HCT116 (cell line): ENCODE measurements at regions not wholly inside any gene's neighbourhood (a gene's known extent, or its start where the extent isn't known, plus 50 kb on each side); places are given as distances from the start of the nearest gene placed in this dataset.

Source experiments
- ELF1 ChIP-seq: IDR thresholded peaks from 2 replicates; pipeline ENCODE4 v1.6.1; 2012; ENCODE audit warnings: low read depth, borderline replicate concordance
- EZH2phosphoT487 ChIP-seq: fragments of 200-600 bp; IDR thresholded peaks from 2 replicates; pipeline ENCODE4 v1.6.1; 2018; ENCODE audit warnings: antibody characterized with exemption, borderline replicate concordance
- MAX ChIP-seq: IDR thresholded peaks from 2 replicates; pipeline ENCODE4 v1.6.1; 2012
- POLR2A ChIP-seq: IDR thresholded peaks from 2 replicates; pipeline ENCODE4 v1.7.0; 2011; ENCODE audit warnings: borderline replicate concordance; ENCODE audit not compliant: insufficient read depth, insufficient read length; ENCODE audit errors: extremely low read depth
- POLR2AphosphoS5 ChIP-seq: IDR thresholded peaks from 2 replicates; pipeline ENCODE4 v1.6.1; 2011; ENCODE audit warnings: mild to moderate bottlenecking, low read depth, low read length, moderate library complexity
- SP1 ChIP-seq: IDR thresholded peaks from 2 replicates; pipeline ENCODE4 v1.6.1; 2012; ENCODE audit warnings: low read depth
- TF ChIP-seq, protein P1 (sequence below), 3 experiments: fragments of 200-600 bp in 1 of 3; sonication (generic) in 1 of 3; IDR thresholded peaks in 2 of 3; conservative IDR thresholded peaks in 1 of 3; 2 replicates each; pipeline ENCODE4 v1.5.1; 2012 to 2017; ENCODE audit warnings: low read depth in 2 of 3, low read length in 2 of 3, antibody characterized with exemption in 1 of 3, borderline replicate concordance in 1 of 3, control low read depth in 1 of 3, mild to moderate bottlenecking in 1 of 3, mixed read lengths in 1 of 3, mixed run types in 1 of 3, moderate library complexity in 1 of 3; ENCODE audit not compliant: insufficient read depth in 1 of 3

- TF ChIP-seq POLR2A, result no peak
- TF ChIP-seq, protein P1, sequence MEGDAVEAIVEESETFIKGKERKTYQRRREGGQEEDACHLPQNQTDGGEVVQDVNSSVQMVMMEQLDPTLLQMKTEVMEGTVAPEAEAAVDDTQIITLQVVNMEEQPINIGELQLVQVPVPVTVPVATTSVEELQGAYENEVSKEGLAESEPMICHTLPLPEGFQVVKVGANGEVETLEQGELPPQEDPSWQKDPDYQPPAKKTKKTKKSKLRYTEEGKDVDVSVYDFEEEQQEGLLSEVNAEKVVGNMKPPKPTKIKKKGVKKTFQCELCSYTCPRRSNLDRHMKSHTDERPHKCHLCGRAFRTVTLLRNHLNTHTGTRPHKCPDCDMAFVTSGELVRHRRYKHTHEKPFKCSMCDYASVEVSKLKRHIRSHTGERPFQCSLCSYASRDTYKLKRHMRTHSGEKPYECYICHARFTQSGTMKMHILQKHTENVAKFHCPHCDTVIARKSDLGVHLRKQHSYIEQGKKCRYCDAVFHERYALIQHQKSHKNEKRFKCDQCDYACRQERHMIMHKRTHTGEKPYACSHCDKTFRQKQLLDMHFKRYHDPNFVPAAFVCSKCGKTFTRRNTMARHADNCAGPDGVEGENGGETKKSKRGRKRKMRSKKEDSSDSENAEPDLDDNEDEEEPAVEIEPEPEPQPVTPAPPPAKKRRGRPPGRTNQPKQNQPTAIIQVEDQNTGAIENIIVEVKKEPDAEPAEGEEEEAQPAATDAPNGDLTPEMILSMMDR (IDR thresholded peaks at IDR 0.05 in 2 of 3, conservative IDR thresholded peaks at IDR 0.05 in 1 of 3; ENCODE audit: borderline replicate concordance in 1 of 3, insufficient read depth in 1 of 3, low read depth in 2 of 3, low read length in 2 of 3), result no peak
- TF ChIP-seq ELF1, result no peak
- TF ChIP-seq MAX, result no peak
- TF ChIP-seq EZH2phosphoT487, result no peak
- TF ChIP-seq SP1, result no peak
- no peak for TF ChIP-seq POLR2AphosphoS5
Measured at GRCh38 chr3:8405144-8405543, 96.5 kb upstream of the LMCD1 start.
